Suprapubic skin (tissue), 3 donors: ENCODE measurements at regions not wholly inside any gene's neighbourhood (a gene's known extent, or its start where the extent isn't known, plus 50 kb on each side); places are given as distances from the start of the nearest gene placed in this dataset.

Experiments
- EP300 ChIP-seq: sonication (generic); formaldehyde crosslinking; IDR thresholded peaks from one replicate; pipeline ENCODE4 v1.6.1; 2017; ENCODE audit warnings: antibody characterized with exemption
- POLR2A ChIP-seq, 2 donors: fragments of 450-650 bp; IDR thresholded peaks; one replicate each; pipeline ENCODE4 v1.6.1; 2017; ENCODE audit warnings: antibody characterized with exemption in 2 of 2, mild to moderate bottlenecking in 2 of 2, moderate library complexity in 2 of 2
- TF ChIP-seq, protein P1 (sequence below), 2 donors: fragments of 200-600 bp in 1 of 2; fragments of 450-650 bp in 1 of 2; sonication (generic) in 1 of 2; IDR thresholded peaks; one replicate each; pipeline ENCODE4 v1.5.1; 2016 to 2019; ENCODE audit warnings: antibody characterized with exemption in 2 of 2, mild to moderate bottlenecking in 1 of 2, moderate library complexity in 1 of 2

DNA sequence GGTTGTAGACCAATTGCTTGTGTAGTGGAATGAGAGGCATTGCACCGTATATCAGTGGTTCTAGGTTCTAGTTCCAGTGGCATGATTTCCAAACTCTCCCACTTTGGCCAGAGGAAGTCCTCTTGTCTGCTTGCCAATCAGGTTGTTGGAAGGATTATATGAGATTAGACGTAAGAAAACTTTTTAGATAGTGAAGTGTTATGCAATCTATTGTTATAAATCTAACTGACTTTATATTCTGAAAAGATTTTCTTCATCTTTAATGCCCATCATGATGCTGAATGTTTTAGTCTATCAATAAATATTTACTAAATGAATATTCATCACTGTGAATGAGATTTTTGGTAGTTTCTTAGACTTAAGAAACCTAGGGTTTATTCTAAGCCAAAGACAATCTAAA, 152.6 kb downstream of the TFPI2 start:
- TF ChIP-seq, protein P1, sequence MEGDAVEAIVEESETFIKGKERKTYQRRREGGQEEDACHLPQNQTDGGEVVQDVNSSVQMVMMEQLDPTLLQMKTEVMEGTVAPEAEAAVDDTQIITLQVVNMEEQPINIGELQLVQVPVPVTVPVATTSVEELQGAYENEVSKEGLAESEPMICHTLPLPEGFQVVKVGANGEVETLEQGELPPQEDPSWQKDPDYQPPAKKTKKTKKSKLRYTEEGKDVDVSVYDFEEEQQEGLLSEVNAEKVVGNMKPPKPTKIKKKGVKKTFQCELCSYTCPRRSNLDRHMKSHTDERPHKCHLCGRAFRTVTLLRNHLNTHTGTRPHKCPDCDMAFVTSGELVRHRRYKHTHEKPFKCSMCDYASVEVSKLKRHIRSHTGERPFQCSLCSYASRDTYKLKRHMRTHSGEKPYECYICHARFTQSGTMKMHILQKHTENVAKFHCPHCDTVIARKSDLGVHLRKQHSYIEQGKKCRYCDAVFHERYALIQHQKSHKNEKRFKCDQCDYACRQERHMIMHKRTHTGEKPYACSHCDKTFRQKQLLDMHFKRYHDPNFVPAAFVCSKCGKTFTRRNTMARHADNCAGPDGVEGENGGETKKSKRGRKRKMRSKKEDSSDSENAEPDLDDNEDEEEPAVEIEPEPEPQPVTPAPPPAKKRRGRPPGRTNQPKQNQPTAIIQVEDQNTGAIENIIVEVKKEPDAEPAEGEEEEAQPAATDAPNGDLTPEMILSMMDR (IDR thresholded peaks at IDR 0.05) = no peak
- TF ChIP-seq EP300 (no peak), POLR2A (IDR thresholded peaks at IDR 0.05) (no peak)
